Ascending aorta (tissue), 2 donors: ENCODE measurements at regions not wholly inside any gene's neighbourhood (a gene's known extent, or its start where the extent isn't known, plus 50 kb on each side); places are given as distances from the start of the nearest gene placed in this dataset.

Experiments used
- DNase-seq, 2 donors: peaks; one replicate each; pipeline ENCODE4 v3.0.0-alpha.2; 2019; ENCODE audit warnings: low spot score in 2 of 2
- H3K27ac ChIP-seq, 2 donors: fragments of 200-600 bp; sonication (generic); one replicate each; pipeline ENCODE4 v1.5.1; 2016 to 2017; ENCODE audit warnings: mild to moderate bottlenecking in 1 of 2
- H3K27me3 ChIP-seq: fragments of 200-600 bp; sonication (generic); one replicate; pipeline ENCODE4 v1.5.1; 2017
- H3K36me3 ChIP-seq, 2 donors: fragments of 200-600 bp; sonication (generic); one replicate each; pipeline ENCODE4 v1.5.1; 2016
- H3K4me1 ChIP-seq, 2 donors: fragments of 200-600 bp; sonication (generic); one replicate each; pipeline ENCODE4 v1.5.1; 2016 to 2017; ENCODE audit warnings: mild to moderate bottlenecking in 1 of 2
- H3K4me3 ChIP-seq, 2 donors: fragments of 200-600 bp; sonication (generic); one replicate each; pipeline ENCODE4 v1.5.1; 2016 to 2017; ENCODE audit warnings: mild to moderate bottlenecking in 1 of 2
- H3K9me3 ChIP-seq, 2 donors: fragments of 200-600 bp; sonication (generic); one replicate each; pipeline ENCODE4 v1.5.1; 2016
- CTCF ChIP-seq, 3 experiments: fragments of 200-600 bp in 2 of 3; fragments of 450-650 bp in 1 of 3; sonication (generic) in 2 of 3; IDR thresholded peaks; one replicate each; pipeline ENCODE4 v1.5.1; 2016 to 2019; ENCODE audit warnings: antibody characterized with exemption in 3 of 3, mild to moderate bottlenecking in 1 of 3, moderate library complexity in 1 of 3
- intact Hi-C: fragments of 100-400 bp; cut with DNase I; formaldehyde crosslinking; loops from one replicate; pipeline ENCODE4 v1.15.1; 2023

- no peak overlapping the region for H3K27ac ChIP-seq
- DNase-seq = no peak
- H3K36me3 ChIP-seq = no peaks in the 10 kb centered on the region
- no peaks in the 10 kb centered on the region for H3K4me1 ChIP-seq
- no peak overlapping the region for H3K4me3 ChIP-seq
- no peaks in the 10 kb centered on the region for H3K9me3 ChIP-seq
- TF ChIP-seq CTCF (IDR thresholded peaks at IDR 0.05) = no peak
- H3K27me3 ChIP-seq = no peaks in the 10 kb centered on the region
- intact Hi-C loops = loop anchor here (10.0 kb wide), 1 partner anchor 169 kb away; no protein-coding TSS in a partner anchor
Observed at GRCh38 chr20:24305371-24305770, 164.1 kb upstream of the SYNDIG1 start.

DNA sequence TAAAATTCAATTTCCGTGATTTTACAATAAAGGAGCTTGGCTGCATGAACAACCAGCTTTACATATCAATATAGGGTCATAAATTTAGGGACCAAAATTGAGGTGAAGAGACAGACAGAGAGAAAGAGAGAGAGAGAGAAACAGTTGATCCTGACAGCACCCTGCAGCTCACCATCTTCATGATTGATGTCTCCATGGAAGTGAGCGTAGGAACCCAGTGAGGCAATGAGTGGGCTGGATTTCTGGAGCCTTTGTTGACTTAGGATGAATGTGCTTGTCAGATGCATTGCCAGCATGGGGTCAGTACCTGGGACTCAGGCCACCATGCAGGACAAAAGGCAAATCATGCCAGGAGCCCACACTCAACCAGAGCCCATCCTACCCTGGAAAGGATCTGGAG is 165.1 kb upstream of the SYNDIG1 start:
- Histone ChIP-seq H3K36me3 (no peaks in the 10 kb centered on the region), H3K27me3 (no peaks in the 10 kb centered on the region), H3K4me3 (no peak overlapping the region), H3K27ac (no peak overlapping the region), H3K4me1 (no peaks in the 10 kb centered on the region), H3K9me3 (no peaks in the 10 kb centered on the region)
- DNase-seq = no peak
- no peak for TF ChIP-seq CTCF (IDR thresholded peaks at IDR 0.05)
- intact Hi-C loops = loop anchor here (10.0 kb wide), 1 partner anchor 171 kb away; no protein-coding TSS in a partner anchor

- intact Hi-C loops = loop anchor here (10.0 kb wide), 1 partner anchor 171 kb away; no protein-coding TSS in a partner anchor
- no peak overlapping the region for H3K27ac ChIP-seq
- TF ChIP-seq CTCF (IDR thresholded peaks at IDR 0.05) = no peak
- H3K9me3 ChIP-seq = no peaks in the 10 kb centered on the region
- no peak for DNase-seq
- H3K27me3 ChIP-seq = no peaks in the 10 kb centered on the region
- no peak overlapping the region for H3K4me3 ChIP-seq
- no peaks in the 10 kb centered on the region for H3K4me1 ChIP-seq
- H3K36me3 ChIP-seq = no peaks in the 10 kb centered on the region
Observed at GRCh38 chr20:24303393-24304170, 165.8 kb upstream of the SYNDIG1 start.

- intact Hi-C loops = no loop called here
- Histone ChIP-seq H3K27me3 (no peaks in the 10 kb centered on the region), H3K9me3 (no peaks in the 10 kb centered on the region), H3K4me1 (no peaks in the 10 kb centered on the region), H3K4me3 (no peak overlapping the region), H3K36me3 (no peaks in the 10 kb centered on the region), H3K27ac (no peak overlapping the region)
- no peak for DNase-seq
- no peak for TF ChIP-seq CTCF (IDR thresholded peaks at IDR 0.05)
Observed at GRCh38 chr20:24297993-24298392, 171.4 kb upstream of the SYNDIG1 start.

- Histone ChIP-seq H3K36me3 (no peaks in the 10 kb centered on the region), H3K4me1 (no peaks in the 10 kb centered on the region), H3K27me3 (no peaks in the 10 kb centered on the region), H3K4me3 (no peak overlapping the region), H3K27ac (no peak overlapping the region), H3K9me3 (no peaks in the 10 kb centered on the region)
- no peak for DNase-seq
- no peak for TF ChIP-seq CTCF (IDR thresholded peaks at IDR 0.05)
- intact Hi-C loops = no loop called here
Observed at GRCh38 chr20:24296477-24297261, 172.8 kb upstream of the SYNDIG1 start.
